ENCODE measurements at regions not wholly inside any gene's neighbourhood (a gene's known extent, or its start where the extent isn't known, plus 50 kb on each side); places are given as distances from the start of the nearest gene placed in this dataset.

DNA sequence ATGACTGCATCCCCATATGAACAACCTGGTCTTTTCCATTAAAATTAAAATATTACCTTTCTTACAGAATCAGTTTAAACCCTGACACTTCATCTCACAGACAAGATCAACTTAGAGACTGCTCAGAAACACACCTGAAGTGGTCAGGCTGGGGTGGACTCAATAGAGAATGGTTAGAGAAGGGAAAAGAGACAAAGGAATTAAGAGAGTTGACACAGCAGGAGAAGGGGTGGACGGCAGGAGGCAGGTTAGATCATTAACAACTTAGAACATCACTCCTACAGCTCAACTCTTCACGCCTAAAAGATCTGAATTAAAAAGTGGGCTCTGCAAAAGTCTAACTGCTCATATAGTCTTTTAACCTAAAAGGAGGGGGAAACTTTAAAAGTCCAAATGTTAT is 157.7 kb upstream of the COL1A2 start:
- no peak for DNase-seq (ENCODE audit: low spot score)

DNA sequence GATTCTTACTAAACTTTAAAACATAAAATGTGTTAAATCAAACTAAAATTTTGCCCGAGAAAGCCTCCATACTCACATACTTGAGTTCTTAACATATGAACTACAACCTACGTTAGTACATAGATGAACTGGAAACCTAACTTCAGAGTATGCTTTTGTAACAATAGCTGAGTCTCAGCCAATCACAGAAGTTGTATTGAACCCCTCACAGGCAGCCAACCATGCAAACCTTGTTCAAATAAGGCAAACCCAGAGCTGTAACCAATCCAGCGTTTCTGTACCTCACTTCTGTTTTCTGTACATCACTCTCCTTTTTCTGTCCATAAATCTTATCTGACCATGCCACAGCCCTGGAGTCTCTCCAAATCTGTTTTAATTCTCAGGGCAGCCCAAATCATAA is 157.3 kb upstream of the COL1A2 start:
- DNase-seq (ENCODE audit: low spot score) = no peak

DNA sequence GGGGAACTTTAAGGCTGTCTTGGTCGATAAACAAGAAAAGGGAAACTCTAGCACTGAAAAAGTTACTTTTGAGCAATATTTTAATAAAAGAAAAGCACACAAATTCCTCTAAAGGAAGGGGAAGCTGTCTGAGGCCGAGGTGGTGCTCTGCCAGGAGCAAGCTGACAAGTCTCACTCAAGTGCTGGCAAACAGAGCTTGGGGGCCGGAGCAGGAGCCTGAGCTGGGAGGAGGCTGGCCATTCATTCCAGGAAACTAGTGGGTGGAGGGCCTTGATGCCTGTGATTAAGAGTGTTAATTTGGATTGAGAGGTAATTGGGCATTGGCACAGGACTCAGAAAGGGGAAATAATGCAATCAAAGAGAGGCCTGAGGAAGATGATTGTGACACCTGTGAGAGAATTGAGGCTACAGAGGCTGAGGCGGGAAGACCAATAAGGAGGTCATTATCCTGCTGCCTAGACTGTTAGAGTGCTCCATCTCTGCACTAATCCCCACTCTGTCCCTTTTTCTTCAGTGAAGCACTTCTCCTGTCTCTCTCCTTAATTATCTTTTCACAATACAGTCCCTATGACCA is 154.9 kb upstream of the COL1A2 start:
- DNase-seq (ENCODE audit: low spot score) = no peak

DNA sequence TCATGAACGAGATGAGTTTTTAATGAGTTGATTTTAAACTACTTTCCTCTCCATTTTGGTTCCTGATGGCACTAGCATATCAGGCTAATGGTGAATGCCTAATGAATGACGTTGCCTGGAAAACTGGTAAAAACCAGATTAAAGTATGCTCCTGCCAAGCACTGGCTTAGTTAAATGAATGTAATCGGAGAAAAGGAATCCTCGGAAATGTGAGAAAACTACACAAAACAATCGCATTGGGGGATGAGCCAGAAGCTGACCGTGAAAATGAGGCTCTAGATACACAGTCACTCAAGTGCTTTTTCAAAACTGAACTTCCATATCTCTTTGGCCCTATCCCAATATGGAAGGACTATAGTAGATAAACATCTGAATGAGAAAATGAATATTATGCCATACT is 153.8 kb upstream of the COL1A2 start:
- no peak for DNase-seq (ENCODE audit: low spot score)

DNA sequence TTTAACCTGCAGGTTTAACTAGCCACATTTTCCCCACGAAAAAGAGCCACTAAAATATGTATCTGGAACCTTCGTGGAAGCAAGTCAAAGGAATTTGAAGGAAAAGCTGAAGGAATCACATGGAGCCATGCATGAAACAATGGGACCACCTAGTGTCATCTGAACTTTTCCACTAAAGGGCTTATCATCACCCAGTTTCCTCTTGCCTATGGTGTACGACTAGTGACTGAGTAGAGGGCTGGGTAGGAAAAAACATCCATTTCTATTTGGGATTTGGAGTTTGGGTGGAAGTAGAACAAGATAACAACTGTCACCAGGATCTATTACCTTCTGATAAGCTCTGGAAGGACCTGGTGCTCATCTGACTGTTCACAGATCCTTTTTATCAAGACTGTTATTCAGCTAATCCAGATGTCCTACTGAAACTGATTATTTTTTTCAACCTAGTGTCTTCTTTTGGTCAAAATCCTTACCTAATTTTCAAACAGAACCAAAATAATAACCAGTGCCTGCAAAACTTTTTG is 153.2 kb upstream of the COL1A2 start:
- DNase-seq (ENCODE audit: low spot score) = no peak

DNA sequence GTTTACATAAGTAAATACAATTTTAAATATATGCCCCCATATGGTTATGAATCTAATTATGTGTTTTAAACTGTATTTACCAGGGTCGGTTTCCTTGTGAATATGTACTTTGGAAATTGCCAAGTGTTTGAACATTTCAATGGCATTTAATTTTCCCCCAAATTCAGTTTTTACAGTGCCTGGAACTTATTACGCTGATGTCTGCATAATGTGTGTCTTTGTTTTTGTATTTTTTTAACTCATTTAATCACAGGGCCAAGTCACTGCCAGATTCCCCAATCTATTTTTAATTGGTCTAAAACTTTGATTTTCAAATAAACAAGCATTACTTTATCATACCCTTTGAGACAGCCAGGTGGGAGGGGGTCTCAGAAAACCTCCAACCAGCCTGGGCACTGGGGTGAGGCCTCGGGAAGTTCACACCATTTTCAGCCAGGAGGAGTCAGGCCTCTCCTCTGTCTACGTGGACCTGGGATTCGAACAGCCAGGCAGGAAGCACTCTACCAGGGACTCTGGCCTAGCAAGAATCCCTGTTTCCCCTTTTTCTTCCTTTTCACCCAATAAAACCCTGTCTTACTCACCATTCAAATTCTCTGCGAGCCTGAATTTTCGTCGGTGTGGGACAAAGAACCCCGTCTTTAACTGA is 151.5 kb upstream of the COL1A2 start:
- DNase-seq (ENCODE audit: low spot score) = no peak

DNA sequence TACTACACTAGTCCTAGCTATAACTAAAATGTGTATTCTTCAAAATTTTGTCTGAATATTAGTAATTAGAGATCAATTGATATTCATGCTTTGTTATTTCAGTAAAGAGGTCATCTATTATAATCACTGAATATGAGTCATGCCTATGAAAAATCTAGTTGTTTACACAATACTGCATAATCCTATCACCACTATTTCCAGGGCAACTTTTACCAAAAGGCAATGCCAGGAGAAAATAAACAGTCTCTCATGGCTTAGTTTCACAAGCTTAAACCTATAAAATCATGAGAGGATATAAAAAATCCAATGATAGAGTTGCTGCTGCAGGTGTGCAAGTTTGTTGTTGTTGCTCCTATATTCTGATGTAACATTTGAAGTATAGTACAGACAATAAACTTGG is 149.9 kb upstream of the COL1A2 start:
- no peak for DNase-seq (ENCODE audit: low spot score)

DNA sequence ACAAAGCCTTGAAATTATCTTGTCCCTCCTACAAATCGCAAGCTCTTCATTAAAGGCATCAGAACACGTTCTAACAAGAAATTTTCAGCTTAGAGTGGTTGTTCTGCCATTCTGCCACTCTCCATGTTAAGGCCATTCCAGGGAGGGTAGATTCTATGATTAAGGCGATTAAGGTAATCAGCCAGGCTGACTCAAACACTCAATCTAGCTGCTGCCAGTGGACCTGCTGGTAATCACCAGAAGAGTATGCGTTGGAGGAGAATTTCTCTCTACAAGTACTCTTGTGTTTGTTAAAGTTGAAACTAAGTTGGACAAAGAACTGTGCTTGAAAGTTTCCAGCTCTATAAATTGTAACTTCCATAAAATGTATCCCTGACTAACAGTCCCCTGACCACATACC is 149.2 kb upstream of the COL1A2 start:
- DNase-seq (ENCODE audit: low spot score) = no peak

DNA sequence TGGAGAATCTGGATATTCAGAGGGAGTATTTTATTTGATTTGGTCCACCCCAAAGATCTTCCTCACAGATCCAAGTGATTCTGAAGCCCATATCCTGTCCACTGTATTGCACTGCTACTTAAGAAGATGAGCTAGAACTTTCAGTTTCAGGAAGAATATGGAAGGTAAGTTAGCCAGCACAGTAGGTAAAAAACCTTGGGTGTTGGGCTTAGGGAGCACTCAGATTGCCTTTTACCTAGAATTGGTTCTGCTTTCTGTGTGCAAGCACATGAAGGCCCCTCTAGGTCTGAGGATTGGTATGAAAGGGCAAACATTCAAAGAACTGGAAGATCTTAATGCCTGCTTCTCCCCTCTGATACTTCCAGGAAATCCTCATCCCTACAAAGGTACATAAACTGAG is 146.7 kb upstream of the COL1A2 start:
- DNase-seq (ENCODE audit: low spot score) = no peak

DNA sequence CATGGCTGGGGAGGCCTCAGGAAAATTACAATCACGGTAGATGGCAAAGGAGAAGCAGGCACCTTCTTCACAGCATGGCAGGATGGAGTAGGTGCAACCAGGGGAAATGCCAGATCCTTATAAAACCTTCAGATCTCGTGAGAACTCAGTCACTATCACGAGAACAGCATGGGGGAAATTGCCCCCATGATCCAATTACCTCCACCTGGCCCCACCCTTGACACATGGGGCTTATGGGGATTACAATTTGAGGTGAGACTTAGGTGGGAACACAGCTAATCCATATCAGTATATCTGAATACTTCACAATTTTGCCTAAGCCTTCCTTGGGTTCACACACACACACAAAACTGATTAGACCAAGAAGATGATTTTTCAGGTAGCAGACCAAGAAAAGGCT is 145.1 kb upstream of the COL1A2 start:
- no peak for DNase-seq (ENCODE audit: low spot score)

DNA sequence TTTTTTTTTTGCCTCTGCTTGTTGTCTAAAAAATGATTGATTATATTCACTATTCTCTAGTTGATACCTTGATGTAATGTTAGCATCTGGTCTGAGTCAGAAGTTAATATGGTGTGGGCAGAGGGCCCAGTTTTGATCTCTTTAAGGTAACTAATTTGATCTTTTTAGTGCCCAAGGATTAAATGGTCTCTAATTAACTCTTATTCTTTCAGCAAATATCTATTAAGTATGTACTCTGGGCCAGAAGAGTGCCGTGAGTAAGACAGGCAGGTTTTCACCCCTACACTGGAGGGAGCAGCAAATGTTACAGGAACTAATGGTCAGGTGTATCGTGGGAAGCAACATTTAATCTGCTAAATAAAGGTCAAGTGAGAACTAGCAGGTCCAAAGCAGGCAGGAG is 144.6 kb upstream of the COL1A2 start:
- DNase-seq (ENCODE audit: low spot score) = no peak

DNA sequence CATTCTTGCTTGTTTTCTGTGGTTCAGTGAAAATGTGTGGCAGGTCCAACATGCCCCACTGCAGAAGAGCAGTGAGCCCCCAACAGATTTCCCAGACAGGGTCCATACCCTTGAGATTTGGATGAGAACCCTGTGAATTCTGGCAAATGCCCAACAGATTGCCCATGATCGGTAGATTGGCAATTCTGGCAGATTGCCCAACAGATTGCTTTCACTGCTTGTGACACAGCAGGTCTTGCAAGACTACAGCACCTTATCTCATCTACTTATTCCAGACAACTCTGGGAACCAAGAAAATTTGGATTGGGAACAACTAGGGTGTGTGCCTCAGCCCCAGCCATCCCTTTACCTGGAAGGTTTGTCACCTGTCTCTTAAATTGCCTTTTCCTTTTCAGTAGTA is 143.7 kb upstream of the COL1A2 start:
- DNase-seq (ENCODE audit: low spot score) = no peak

DNA sequence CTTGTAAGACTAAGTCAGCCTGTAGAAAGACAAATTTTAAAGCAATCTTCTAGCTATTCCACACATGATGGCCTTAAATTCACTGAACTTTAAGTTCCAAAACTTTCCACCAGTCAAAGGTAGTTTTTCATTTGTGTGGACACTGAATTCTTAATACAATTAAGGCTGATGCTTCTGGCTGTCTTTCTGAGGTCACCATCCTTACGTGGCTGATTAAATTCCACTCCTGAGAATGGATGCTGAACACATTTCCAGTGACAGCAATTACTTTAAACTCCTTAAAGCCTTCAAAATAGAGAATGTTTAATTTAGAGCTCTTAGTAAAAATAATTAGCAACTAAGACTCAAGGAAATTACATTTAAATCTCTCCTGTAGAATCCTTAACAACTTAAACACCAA is 142.6 kb upstream of the COL1A2 start:
- DNase-seq (ENCODE audit: low spot score) = no peak

DNA sequence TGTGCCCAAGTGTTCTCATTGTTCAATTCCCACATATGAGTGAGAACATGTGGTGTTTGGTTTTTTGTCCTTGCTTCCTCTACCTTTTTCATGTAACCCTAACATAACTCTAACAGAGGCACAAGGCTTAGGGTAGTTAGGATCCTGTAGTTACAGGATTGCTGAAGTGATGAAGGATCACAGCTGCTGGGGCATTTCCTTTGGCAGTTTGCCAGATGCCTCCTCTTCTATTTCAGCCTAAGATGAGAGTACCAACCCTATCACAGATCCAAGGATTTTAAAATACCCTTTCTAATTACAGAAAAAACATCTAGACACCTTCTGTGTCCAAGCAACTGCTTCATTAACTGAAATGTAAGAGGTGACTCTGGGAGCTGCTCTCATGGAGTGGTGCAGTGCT is 141.7 kb upstream of the COL1A2 start:
- DNase-seq (ENCODE audit: low spot score) = no peak

DNA sequence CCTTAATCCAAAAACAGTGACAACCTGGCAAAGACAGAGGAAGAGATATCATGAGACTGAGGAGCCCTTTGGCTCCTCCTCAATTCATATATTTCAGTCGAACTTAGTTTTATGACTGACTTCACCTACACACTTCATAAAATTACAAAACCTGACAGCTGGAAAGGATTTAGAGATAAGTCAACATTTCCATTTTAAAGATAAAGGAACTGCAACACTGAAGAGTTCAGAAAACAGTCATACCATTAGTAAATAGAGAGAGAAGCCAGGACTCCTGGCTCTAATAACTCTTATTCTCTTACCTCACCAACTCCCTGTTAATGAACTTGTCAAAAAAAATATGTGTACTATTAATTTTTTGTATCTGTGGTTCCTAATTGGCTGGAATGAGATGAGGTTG is 141.0 kb upstream of the COL1A2 start:
- no peak for DNase-seq (ENCODE audit: low spot score)

DNA sequence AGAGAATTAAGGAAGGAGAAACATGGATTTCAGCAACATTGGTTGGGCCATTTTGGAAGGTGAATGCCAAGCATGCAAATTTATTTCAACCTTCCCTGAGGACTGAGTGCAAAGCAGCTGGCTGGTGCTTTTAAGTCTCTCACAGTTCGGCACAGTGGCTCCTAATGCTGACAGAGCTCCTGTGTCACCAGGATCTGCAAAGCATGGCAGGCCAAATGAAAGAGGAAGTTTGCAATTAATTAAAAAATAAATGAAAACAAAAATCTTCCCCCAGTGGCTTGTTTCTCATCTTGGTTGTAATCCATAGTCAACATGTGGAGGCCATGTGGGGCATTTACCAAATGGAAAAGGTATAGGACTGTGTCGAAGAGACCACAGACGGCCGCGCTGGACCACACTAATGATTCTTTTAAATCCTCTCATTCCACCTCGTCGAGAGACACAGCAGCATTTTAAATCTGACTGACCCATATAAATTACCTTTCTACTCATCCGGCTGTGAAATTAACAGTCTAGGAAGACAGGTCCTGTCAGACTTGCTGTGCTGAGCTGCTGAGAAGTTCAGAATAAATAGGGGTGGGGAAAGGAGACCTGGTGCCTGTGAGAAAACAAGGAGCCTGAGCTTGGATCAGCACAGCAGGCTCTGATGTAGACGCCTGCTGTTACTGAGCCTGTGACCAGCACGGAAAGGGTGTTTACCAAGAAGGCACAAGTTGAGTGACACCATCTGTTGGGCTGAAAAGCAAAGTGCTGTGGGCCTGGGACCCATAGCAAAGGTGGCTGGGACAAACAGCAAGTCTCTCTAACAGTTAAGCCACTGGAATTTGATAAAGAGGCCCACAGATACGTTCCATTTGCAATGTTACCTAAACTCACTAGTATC is 136.0 kb upstream of the COL1A2 start:
- DNase-seq (ENCODE audit: low spot score) = no peak

DNA sequence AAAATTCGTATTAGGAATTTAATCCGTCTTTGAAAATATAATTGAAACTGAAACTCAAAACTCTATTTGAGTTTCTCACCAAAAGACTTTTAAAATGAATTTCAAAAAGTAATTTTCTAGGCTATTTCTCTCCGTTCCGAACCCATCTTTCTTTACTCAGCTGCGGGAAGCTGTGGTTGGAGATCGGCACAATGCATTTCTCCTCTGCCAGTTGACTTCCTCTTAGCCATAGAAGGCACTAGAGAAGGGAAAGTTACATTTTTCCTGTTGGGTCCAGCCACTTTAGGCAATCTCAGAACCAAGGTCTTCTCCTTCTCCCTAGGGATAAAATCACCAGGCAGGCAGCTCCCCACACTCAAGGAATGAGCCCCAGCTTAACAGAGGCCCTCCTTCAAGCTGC is 133.6 kb upstream of the COL1A2 start:
- DNase-seq (ENCODE audit: low spot score) = no peak

DNA sequence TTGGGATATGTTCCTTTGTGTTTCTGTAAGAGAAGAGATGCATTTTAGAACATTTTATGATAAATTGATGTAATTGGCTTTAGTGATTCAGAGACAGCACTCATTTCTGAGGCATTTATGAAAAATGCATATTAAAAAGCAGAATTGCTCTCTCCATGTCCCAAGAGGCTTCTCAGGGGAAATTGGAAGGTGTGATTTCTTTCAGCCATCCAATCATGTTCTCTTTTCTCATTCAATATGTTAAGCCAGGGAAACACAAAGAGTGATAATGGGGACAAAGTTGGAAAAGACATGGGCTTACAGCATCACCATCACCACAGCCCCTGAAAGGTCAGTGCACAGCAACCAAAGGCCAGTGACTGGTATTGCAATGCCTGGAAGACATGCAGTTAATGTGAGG is 129.9 kb upstream of the COL1A2 start:
- DNase-seq (ENCODE audit: low spot score) = no peak

DNA sequence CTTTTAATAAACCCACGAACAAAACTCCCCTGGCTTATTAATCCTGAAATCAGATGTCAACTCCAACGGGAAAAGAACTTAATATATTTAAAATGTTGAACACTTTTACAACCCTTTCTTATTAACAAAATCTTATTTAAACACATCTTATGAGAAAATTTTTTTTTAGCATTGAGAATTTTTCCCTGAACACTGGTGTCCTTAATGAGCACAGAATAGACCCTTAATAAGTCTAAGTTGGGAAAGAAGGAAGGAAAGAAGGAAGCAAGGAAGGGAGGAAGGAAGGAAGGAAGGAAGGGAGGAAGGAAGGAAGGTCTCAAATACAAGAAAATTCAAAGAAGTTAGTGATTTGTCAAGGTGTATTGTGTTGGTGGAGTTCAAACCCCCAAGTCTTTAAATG is 129.2 kb upstream of the COL1A2 start:
- no peak for DNase-seq (ENCODE audit: low spot score)

DNA sequence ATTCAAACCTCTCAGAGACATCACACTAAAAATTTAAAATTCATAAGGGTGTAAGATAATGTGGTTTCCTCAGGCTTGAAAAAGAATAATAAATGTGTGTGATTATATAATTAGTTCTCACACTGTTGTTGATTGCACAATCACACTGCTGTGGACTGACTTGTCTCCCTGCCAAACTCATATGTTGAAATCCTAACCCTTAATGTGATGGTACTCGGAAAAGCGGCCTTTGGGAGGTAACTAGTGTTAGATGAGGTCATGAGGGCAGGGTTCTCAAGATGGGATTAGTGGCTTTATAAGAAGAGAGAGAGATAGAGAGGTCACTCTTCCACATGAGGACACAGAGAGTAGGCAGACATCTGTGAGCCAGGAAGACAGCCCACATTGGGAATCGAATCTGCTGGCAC is 128.5 kb upstream of the COL1A2 start:
- no peak for DNase-seq (ENCODE audit: low spot score)

DNA sequence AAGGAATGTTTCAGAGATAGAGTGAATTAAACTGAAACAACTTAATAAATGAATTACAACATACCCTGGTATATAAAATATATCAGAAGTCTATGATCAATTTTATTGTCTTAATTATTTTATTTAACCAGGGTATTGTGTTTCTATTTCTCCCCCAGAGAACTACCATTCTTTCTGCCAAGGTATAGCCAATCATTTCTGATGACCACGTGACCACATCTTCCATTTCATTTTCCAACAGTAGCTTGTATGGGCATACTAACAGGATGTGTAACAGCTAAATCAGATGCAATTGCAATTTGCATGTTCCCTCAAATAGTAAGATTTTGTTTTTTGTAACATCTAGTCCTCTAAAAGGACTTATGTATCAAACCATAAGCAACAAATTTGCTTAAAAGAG is 123.9 kb upstream of the COL1A2 start:
- DNase-seq (ENCODE audit: low spot score) = no peak

DNA sequence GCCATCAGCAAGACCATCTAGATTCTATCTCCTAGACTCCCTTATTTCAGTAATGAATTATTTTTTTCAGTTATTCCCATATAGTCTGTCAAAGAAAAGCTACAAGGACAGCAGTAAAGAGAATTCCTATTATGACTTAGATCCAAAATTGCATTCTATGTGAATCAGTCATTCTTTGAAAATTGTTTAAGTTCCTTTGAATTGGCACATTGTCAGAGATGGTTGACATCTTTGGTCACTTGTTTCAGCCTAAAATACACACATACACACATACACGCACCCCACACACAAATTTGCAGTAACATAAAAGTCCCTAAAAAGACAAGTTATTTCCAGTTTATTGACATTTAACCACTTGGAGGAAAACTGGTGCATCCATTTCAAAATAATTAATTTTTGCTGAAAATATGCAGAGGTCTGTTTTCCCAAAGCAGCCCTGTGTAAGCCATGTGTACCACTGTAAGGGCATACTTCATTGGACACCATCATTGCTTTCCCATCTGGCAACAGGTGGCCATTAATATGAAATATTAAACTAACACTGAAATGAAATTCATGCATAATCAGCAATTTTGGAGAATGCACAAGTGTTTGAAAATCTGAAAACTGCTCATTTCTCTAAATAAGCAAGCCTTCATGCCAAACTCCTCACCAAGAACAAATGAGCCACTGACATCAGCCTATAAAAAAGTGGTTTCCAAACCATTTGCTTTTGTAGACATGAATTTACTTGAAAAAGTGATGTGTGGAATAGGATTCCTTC is 121.7 kb upstream of the COL1A2 start:
- no peak for DNase-seq (ENCODE audit: low spot score)

DNA sequence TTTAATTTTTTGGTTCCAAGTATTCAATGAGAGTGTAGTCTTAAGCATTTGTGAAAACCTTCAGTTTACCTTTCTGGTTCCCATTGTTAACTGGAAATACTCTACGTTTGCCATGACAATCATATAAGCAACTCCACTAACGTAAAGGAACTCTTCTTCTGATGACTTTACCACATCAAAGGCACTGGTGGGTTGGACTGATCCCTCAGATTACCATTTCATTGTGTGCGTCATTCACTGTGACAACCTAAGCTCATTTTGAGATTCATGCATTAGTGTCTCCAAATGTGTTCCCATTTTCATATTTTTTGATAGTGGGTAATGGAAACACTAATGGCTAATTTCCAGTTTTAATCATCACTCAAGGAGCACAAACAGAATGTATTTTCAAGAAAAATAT is 119.9 kb upstream of the COL1A2 start:
- DNase-seq (ENCODE audit: low spot score) = no peak
